GM12878 (cell line): ENCODE measurements at regions not wholly inside any gene's neighbourhood (a gene's known extent, or its start where the extent isn't known, plus 50 kb on each side); places are given as distances from the start of the nearest gene placed in this dataset.
A peak's percentile ranks its signal among the peaks of the same experiment; 100 is the strongest.

Source experiments
- CBFB ChIP-seq: IDR thresholded peaks from 2 replicates; pipeline ENCODE4 v1.6.1; 2016; ENCODE audit warnings: antibody characterized with exemption, low read depth
- ESRRA ChIP-seq: IDR thresholded peaks from 2 replicates; pipeline ENCODE4 v1.6.1; 2012; ENCODE audit warnings: mild to moderate bottlenecking, low read length, improper control_type of control experiment
- HCFC1 ChIP-seq: fragments of 150-350 bp; IDR thresholded peaks from 2 replicates; pipeline ENCODE4 v1.6.1; 2014; ENCODE audit warnings: low read length
- KAT2A ChIP-seq: conservative IDR thresholded peaks from 2 replicates; pipeline ENCODE4 v1.6.1; 2011; ENCODE audit warnings: low read depth, low read length; ENCODE audit not compliant: control insufficient read depth
- MEF2A ChIP-seq: IDR thresholded peaks from 2 replicates; pipeline ENCODE4 v1.6.1; 2011; ENCODE audit warnings: low read depth, mild to moderate bottlenecking, low read length, moderate library complexity; ENCODE audit not compliant: insufficient read depth
- MXI1 ChIP-seq: fragments of 150-350 bp; IDR thresholded peaks from 2 replicates; pipeline ENCODE4 v1.6.1; 2011; ENCODE audit warnings: low read depth, mild to moderate bottlenecking, inconsistent platforms, low read length, improper control_type of control experiment
- NFXL1 ChIP-seq: fragments of 450-650 bp; IDR thresholded peaks from 2 replicates; pipeline ENCODE4 v1.6.1; 2017; ENCODE audit warnings: antibody characterized with exemption, mild to moderate bottlenecking, borderline replicate concordance
- NFYA ChIP-seq: IDR thresholded peaks from 2 replicates; pipeline ENCODE4 v1.6.1; 2011; ENCODE audit warnings: low read depth, mild to moderate bottlenecking, low read length, improper control_type of control experiment, borderline replicate concordance
- NFYB ChIP-seq: IDR thresholded peaks from 2 replicates; pipeline ENCODE4 v1.6.1; 2011; ENCODE audit warnings: low read depth, mild to moderate bottlenecking, low read length, improper control_type of control experiment, moderate library complexity; ENCODE audit not compliant: insufficient read depth
- NR2C1 ChIP-seq: fragments of 450-650 bp; IDR thresholded peaks from 2 replicates; pipeline ENCODE4 v1.6.1; 2017; ENCODE audit warnings: antibody characterized with exemption, mild to moderate bottlenecking, moderate library complexity
- NRF1 ChIP-seq: conservative IDR thresholded peaks from 2 replicates; pipeline ENCODE4 v1.6.1; 2011; ENCODE audit warnings: mild to moderate bottlenecking, low read depth, low read length, improper control_type of control experiment
- POU2F2 ChIP-seq: IDR thresholded peaks from 3 replicates; pipeline ENCODE4 v1.6.1; 2011; ENCODE audit warnings: low read depth, mild to moderate bottlenecking, low read length, borderline replicate concordance
- RAD51 ChIP-seq: fragments of 450-650 bp; IDR thresholded peaks from 2 replicates; pipeline ENCODE4 v1.6.1; 2016; ENCODE audit warnings: moderate library complexity, mild to moderate bottlenecking, inconsistent platforms
- RB1 ChIP-seq: fragments of 450-650 bp; formaldehyde crosslinking; IDR thresholded peaks from 2 replicates; pipeline ENCODE4 v1.6.1; 2017; ENCODE audit warnings: mild to moderate bottlenecking, borderline replicate concordance
- RFX5 ChIP-seq: IDR thresholded peaks from 2 replicates; pipeline ENCODE4 v1.6.1; 2011; ENCODE audit warnings: low read depth, low read length, improper control_type of control experiment
- SRF ChIP-seq, 2 experiments: IDR thresholded peaks; 2 replicates each; pipeline ENCODE4 v1.6.1; 2011; ENCODE audit warnings: low read depth in 2 of 2, low read length in 2 of 2, mild to moderate bottlenecking in 1 of 2, moderate library complexity in 1 of 2
- TCF3 ChIP-seq: IDR thresholded peaks from 2 replicates; pipeline ENCODE4 v1.6.1; 2012; ENCODE audit warnings: low read depth, mild to moderate bottlenecking, low read length, borderline replicate concordance; ENCODE audit not compliant: insufficient read depth
- USF2 ChIP-seq: IDR thresholded peaks from 2 replicates; pipeline ENCODE4 v1.6.1; 2011; ENCODE audit warnings: low read depth, low read length, improper control_type of control experiment, borderline replicate concordance
- ZBTB33 ChIP-seq: fragments of 450-650 bp; IDR thresholded peaks from 2 replicates; pipeline ENCODE4 v1.6.1; 2017; ENCODE audit warnings: mild to moderate bottlenecking
- ZBTB4 ChIP-seq: fragments of 450-650 bp; formaldehyde crosslinking; IDR thresholded peaks from 2 replicates; pipeline ENCODE4 v1.4.0; 2022; ENCODE audit warnings: mild to moderate bottlenecking, moderate library complexity
- ZNF592 ChIP-seq: fragments of 450-650 bp; IDR thresholded peaks from 2 replicates; pipeline ENCODE4 v1.6.1; 2017; ENCODE audit warnings: mild to moderate bottlenecking, moderate library complexity
- ZZZ3 ChIP-seq: IDR thresholded peaks from 2 replicates; pipeline ENCODE4 v1.6.1; 2011; ENCODE audit warnings: low read depth; ENCODE audit not compliant: control insufficient read depth, insufficient read length

GRCh38 chr9:129270903-129271431 is 92.9 kb upstream of the IER5L start (continued):
- TF ChIP-seq ZZZ3 (no peak), MXI1 (no peak), NR2C1 (no peak), RFX5 (no peak), ZBTB33 (no peak), POU2F2 (peak; percentile 60; the same call in 2 of the 3 replicates), RB1 (no peak), ZBTB4 (CRISPR knock-in tag) (no peak), USF2 (no peak), ESRRA (no peak), KAT2A (no peak), MEF2A (no peak), CBFB (peak; percentile 69), NFYA (no peak), NFXL1 (no peak), NRF1 (no peak), SRF (IDR thresholded peaks at IDR 0.05; ENCODE audit: low read depth in 2 of 2, low read length in 2 of 2) (peak in 1 of 2 experiments; percentile 26; a peak in 1 of 4 replicates), RAD51 (no peak), ZNF592 (no peak), HCFC1 (no peak), NFYB (no peak), TCF3 (0 out of 2 replicates have a peak, but pooled peaks have one; percentile 30)
